ENCODE measurements at regions not wholly inside any gene's neighbourhood (a gene's known extent, or its start where the extent isn't known, plus 50 kb on each side); places are given as distances from the start of the nearest gene placed in this dataset.
"Not testable (repeated sequence)": the region's sequence is repeated elsewhere in the genome, so short reads cannot be mapped to it uniquely, and the experiment has no call there.

DNA sequence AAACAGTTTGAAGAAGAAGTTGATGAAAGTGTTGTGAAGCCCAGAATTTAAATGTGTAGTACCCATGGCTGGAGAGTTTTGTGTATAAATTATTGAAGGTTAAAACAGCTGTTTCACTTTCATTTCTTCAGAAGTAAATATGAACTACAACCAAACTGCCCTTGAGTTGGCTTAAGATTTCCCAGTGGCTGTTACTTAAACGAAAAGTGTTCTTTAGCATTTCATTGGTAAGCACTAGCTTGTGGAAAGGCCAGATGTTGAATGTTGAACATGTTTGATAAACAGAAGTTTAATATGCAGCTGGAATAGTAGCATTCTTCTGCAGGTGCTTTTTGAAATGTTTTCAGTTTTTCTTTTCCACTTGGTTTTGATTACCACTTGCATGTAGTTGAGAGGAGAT, 83.2 kb upstream of the TNRC6B start:
- DNase-seq: no peak

DNA sequence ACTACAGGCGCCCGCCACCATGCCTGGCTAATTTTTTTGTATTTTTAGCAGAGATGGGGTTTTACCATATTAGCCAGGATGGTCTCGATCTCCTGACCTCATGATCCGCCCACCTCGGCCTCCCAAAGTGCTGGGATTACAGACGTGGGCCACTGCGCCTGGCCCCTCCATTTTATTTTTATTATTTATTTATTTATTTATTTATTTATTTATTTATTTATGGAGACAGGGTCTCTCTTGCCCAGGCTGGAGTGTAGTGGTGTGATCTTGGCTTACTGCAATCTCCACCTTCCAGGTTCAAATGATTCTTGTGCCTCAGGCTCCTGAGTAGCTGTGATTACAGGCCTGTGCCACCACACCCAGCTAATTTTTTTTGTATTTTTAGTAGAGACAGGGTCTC, 77.8 kb upstream of the TNRC6B start:
- DNase-seq: not testable (repeated sequence)

DNA sequence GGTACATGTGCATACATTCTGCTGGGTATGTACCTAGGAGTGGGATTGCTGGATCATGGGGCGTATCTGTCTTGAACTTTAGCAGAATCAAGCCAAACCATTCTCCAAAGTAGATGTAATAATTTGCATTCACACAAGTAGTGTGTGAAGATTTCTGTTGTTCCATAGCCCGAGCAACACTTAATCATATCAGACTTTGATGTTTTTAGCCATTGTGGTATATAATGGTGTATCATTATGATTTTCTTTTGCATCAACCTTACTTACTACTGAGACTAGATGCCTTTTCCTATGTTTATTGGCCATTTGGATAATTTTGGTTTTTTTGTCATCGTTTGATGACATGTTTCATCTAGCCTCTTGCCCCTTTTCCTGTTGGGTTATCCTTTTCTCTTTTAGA, 72.0 kb upstream of the TNRC6B start:
- DNase-seq: no peak

- no peak for DNase-seq
Observed at GRCh38 chr22:40107244-40107643, 70.5 kb upstream of the TNRC6B start.

- peak; percentile 68 for DNase-seq
Observed at GRCh38 chr22:40107851-40108378, 69.8 kb upstream of the TNRC6B start.

GRCh38 chr22:40108396-40108795, 69.3 kb upstream of the TNRC6B start:
- DNase-seq: no peak

DNA sequence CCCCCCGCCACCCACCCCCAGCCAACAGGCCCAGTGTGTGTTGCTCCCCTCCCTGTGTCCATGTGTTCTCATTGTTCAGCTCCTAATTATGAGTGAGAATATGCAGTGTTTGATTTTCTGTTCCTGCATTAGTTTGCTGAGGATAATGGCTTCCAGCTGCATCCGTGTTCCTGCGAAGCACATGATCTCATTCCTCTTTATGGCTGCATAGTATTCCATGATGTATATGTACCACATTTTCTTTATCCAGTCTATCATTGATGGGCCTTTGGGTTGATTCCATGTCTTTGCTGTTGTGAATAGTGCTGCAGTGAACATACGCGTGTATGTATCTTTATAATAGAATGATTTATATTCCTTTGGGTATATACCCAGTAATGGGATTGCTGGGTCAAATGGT, 68.8 kb upstream of the TNRC6B start:
- not testable (repeated sequence) for DNase-seq

DNA sequence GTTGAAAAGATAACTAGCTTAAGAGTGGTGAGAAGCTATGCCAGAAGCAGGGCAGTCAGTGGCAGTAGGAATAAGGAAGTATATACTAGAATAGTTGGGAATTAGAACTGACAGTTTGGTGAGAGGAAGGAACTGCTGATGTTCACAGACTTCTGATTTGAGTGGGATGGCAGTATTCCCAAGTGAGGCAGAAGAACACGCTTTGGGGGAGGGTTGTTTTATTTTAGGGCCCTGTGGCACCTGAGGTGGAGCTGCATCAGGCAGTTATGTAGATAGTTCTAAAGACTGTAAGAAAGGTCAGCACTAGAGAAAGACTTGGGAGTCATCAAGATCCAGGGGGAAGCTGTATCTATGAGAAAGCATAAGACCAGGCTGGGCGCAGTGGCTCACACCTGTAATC, 66.3 kb upstream of the TNRC6B start:
- no peak for DNase-seq

- DNase-seq: no peak
Observed at GRCh38 chr22:40112595-40112994, 65.1 kb upstream of the TNRC6B start.

GRCh38 chr22:40113696-40114095, 64.0 kb upstream of the TNRC6B start:
- no peak for DNase-seq

DNA sequence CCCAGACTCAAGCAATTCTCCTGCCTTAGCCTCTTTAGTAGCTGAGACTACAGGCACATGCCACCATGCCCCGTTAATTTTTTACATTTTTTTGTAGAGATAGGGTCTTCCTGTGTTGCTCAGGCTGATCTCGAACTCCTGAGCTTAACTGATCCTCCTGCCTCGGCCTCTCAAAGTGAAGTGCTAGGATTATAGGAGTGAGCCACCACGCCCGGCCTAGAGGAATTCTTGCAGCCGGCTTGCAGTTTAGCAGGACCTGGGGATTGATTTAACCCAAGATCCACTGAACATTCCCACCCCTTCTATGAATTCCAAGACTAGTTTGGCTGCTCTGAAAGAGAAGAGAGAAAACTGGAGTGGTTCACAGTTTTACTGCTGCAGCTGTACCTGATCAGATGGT, 63.3 kb upstream of the TNRC6B start:
- no peak for DNase-seq

- no peak for DNase-seq
Observed at GRCh38 chr22:40116496-40117200, 61.1 kb upstream of the TNRC6B start.

- no peak for DNase-seq
Observed at GRCh38 chr22:40118979-40119378, 58.7 kb upstream of the TNRC6B start.

DNA sequence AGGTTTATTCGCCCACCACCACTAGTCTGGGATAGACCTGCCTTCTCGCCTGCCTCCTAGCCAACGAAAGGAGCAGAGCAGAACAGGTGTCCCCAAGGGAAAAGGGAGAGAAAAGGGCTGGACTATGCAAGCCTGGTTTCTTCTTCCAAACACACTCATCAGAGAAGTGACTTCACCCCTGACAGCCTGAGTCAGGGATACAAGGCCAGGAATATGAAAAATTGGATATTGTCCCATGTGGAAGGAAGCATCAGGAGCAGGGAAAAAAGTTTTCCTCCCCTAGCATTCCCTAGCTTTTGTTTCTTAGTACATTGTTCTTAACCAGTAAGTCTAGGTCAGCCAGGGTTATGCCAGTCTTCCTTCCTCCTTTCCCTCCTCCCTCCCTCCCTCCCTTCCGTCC, 56.9 kb upstream of the TNRC6B start:
- no peak for DNase-seq

GRCh38 chr22:40121461-40121860, 56.3 kb upstream of the TNRC6B start:
- DNase-seq: no peak

DNA sequence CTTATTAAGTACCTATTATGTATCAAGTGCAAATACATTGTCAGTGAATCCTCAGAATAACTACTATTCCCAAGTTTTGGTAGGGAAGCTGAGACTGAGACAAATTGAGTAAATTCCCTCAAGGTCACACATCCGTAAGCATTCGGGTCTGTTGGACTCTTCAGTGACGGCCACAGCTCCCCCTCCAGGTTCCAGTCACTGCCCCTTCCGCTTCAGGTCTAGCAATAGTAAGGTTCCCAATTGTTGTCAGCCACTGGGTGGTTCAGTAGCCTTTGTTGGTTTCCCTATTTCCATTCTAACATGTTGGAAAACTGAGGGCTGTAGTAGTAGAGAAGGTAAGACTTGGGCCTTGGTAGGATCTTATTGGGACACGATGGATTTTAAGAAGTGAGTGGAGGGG, 54.9 kb upstream of the TNRC6B start:
- DNase-seq: no peak

DNA sequence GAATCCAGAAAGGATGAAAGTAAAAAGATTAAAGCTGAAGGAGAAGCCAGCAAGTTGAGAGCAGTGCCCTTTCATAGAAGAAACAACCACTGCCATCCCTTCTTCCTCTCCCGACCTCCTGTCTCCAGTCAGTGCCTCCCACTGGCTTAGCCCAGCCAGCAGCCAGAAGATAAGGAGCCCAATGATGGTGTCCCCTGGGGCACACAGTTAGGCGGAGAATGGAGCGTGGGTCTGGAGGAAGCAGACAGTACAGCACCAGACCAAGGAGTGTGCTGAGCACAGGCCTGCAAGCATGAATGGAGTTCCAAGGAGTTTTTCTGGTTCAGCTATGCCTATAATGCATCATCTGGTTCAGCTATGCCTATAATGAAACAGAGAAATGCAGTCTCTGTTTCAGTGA, 54.3 kb upstream of the TNRC6B start:
- DNase-seq: no peak

Data from amniotic stem cell (primary cell).